CD4-positive, alpha-beta T cell treated with Interferon alpha-2 for 1 hour (primary cell): ENCODE measurements at regions not wholly inside any gene's neighbourhood (a gene's known extent, or its start where the extent isn't known, plus 50 kb on each side); places are given as distances from the start of the nearest gene placed in this dataset.
"Not testable (repeated sequence)": the region's sequence is repeated elsewhere in the genome, so short reads cannot be mapped to it uniquely, and the experiment has no call there.

Source experiments
- DNase-seq, 2 donors: peaks; one replicate each; pipeline ENCODE4 v3.0.0-alpha.2; 2020 to 2022

DNA sequence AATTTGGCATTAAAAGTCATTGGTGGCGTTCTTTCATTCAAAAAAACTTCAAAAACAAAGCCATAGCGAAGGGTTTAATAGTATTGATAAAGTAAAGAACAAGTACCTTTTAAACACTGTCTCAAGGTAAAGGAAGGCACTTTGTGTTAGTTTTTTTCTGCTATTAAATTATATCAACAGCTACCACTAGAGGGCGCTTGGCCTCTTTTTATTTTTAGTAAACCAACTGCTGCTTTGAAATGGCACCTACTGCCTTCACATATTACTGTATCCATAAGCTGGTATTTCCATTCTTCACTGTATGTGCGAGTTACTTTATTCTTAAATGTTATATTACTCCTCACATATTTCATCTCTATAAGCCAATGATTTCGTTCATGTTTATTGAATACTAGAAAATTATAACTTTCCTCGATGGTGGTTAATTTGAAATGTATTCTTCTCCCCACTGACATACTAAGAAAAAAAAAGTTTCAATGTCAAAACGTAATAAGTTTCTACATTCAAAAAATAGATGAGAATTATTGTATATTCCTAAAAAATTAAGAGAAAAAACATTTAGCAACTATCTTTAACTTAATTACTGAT, 125.7 kb upstream of the CXADR start:
- DNase-seq = peak; percentile 8 to 71

DNA sequence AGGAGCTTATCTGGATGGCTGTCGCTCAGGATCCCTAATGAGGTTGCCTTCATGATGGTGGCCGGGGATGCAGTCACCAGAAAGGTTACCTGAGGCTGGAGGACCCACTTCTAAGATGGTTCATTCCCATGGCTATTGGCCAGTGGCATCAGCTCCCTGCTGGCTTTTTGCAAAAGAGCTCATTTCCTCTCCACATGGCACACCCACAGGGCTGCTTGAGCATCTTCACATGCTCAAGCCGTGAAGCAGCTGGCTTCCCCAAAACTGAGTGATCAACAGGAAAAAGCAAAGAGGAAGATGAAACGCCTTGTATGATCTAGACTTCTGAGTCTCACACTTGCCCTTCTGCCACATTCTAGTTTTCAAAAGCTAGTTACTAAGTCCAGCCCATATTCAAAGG, 124.6 kb upstream of the CXADR start:
- peak in 1 of 2 donors; percentile 1 for DNase-seq

DNA sequence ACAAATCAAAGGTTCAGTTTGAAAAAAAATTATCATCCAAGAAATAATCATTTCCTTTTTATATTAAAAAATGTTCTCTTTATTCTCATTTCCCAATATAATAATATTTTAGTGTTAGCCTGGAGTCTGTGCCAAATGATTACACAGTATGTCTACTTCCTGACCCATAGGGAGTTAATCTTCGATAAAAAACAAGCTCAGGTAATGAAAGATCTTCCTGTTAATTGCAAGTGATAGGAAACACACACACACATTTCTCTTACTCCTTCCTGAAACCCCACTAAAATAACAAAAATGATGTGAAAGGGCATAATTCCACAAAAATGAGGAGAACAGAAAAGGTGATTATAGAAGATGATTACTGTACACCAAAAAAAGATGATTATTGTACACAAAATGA, 123.5 kb upstream of the CXADR start:
- no peak for DNase-seq

DNA sequence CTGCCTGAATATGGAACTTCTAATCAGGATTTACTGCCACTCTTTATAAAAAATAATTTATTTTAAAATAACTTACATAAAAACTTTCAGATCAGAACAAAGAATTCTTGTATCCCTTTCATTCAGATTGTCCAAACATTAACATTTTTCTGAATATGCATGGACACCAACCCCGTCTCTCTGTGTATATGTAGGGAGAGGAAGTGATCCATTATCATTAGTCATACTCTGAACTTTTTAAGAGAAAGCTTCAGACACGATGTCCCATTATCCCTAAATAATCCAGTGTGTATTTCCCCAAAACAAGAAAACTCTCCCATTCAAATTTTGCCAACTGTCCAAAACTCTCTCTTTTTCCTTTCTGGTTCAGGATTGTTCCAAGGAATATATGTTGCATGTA, 122.3 kb upstream of the CXADR start:
- no peak for DNase-seq

DNA sequence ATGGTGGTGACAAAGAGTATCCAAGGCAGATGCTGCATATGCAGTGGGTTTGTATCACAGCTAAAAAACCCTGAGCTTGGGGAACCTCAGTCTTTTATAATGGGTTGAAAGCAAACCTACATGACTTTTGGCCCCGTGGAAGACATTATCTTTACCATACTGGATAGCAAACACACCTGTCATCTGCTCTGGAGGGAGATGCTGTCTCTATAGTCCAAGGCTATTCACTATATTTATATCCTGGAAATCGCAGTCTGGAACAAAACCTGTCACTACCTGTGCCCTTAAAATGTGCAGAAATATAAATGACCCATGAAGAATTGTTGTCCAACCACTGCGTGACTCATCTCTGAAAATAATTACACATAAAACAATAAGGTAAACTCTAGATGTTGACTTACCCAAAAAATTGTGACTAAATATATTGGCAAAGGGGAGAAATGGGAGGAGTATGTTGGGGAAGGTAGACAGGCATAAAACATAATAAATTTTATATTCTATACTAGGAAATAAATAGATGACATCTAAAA, 121.0 kb upstream of the CXADR start:
- no peak for DNase-seq

DNA sequence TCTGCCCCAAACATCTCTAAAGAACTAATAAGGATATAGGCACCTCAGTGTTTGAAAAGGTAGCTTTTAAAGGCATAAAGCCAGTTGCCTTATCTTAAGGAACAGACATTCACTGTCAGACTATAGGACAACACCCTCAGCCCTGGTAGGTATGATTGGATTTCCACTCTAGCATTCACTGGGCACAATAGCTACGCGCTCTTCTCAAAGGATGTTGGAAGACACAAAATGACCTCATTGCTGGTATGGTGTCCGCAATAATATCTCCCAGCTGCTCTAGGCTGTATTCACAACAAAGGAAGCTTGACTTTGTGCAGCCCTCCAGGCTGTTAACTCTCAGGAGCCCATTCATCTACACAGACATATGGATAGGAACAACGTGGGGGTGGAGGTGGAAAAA, 119.4 kb upstream of the CXADR start:
- DNase-seq = no peak

DNA sequence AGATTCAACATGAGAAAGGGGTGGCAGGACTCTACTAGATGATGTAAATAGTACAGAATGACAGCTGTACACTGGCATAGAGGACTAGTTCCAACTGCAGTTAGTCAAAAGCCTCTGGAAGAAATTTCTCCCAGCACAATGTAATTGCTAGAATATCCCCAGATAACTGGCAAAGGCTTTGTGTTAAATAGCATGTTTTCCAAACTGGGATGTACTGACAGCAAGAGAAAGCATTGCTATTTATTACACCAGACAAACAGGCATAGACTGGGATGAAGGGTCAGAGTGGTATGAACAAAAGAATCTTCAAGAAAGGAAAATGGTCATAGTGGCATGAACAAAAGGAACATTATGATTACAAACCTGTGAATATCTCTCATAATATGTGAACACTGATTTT, 115.9 kb upstream of the CXADR start:
- DNase-seq = no peak

DNA sequence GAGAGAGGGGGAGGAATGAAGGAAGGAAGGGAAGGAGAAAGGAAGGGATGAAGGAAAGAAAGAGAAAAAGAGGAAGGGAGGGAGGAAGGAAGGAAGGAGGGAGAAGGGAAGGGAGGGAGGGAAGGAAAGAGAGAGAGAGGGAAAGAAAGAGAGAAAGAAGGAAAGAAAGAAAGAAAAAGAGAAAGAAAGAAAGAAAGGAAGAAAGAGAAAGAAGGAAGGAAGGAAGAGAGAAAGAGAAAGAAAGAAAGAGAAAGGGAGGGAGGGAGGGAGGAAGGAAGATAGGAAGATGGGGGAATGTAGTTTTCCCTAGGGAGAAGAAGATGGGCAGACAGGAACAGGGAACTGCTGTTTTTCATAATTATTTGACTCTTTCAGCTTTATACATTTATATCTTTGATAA, 115.1 kb upstream of the CXADR start:
- no peak for DNase-seq

DNA sequence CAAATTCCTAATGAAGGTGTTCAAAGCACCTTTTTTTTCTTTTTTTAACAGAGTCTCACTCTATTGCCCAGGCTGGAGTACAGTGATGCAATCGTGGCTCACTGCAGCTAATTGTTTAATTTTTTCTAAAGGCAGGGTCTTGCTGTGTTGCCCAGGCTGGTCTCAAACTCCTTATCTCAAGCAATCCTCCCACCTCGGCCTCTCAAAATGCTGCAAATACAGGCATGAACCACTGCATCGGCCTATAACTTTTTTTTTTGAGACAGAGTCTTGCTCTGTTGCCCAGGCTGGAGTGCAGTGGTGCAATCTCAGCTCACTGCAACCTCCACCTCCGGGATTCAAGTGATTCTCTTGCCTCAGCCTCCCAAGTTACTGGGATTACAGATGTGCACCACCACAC, 113.9 kb upstream of the CXADR start:
- DNase-seq = not testable (repeated sequence)

DNA sequence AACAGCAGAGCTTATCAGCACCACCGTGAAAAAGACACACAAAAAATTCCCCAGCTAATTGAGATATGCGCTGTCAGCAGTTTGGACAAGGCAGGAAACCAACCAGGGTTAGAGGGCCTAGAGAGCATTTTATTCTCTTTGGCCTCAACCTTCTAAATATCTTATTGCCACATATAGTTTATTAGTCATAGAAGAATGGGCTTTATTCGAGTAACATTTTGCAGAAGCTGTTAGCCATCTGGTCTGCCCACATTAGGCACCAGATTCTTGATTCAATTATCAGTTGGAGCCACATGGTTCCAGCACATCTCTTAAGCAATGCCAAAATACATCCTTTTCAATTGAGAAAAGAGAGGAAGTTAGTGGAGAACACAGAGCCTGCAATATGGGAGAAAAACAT, 109.9 kb upstream of the CXADR start:
- no peak for DNase-seq

DNA sequence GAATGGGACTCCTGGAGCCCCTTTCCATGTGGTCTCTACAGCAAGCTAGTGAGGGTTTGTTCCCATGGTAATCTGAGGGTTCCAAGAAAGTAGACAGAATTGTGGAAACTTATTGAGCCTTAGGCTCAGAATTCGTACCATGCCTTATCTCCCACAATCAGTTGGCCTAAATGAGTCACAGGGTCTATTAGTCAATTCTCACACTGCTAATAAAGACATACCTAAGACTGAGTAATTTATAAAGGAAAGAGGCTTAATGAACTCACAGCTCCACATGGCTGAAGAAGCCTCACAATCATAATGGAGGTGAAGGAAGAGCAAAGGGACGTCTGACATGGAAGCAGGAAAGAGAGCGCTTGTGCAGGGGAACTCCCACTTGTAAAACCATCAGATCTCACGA, 106.6 kb upstream of the CXADR start:
- DNase-seq = no peak

DNA sequence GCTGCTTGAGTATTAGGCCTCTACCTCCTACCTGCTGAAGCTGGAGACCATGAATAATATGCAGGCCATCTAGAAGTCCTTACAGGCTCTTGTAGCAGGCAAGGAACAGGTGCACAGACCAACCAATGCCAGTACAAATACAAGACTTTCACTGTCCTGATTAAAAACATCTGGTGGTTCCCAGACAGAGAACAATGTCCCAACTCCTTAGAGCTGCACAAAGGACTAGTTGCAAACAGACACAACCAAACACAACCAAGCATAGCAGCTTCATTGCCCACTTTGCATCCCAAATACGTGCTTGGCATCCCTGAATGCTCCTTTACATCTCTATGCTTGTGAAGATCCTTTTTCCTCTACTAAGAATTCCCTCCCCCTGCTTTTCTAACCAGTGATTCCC, 98.1 kb upstream of the CXADR start:
- DNase-seq = no peak

DNA sequence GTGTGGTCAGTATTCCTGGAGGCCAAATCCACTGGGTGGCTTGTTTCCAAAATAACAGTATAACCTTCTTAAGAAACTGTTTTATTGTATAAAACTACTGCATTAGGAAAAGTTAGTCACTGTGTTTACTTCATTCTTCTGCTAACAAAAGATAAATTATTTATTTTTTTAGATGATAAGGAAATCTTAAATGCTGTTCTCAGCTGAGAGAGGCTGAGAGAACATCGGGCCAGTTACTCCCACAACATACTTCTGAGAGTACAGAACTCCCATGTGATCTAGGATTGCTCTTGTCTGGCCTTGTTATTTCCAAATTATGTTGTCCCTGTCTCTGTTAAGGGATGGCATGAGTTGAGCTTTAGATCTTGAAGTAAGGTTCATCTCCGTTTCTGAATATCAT, 96.7 kb upstream of the CXADR start:
- no peak for DNase-seq

DNA sequence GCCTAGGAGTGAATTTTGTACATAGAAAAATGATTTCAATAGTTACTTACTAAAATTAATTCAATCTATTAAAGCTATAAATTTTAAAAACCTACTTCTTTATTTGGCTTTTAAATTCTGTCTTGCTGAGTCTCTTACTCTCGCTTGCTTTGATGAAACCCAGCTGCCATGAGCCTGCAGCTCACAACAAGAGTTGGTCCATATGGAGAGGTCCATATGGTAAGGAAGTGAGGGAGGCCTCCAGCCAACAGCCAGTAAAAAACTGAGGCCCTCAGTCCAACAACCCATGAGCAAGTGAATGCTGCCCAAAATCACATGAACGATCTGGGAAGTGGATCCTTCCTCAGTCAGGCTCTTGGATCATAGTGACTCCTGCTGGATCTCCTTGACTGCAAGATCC, 89.9 kb upstream of the CXADR start:
- DNase-seq = no peak

DNA sequence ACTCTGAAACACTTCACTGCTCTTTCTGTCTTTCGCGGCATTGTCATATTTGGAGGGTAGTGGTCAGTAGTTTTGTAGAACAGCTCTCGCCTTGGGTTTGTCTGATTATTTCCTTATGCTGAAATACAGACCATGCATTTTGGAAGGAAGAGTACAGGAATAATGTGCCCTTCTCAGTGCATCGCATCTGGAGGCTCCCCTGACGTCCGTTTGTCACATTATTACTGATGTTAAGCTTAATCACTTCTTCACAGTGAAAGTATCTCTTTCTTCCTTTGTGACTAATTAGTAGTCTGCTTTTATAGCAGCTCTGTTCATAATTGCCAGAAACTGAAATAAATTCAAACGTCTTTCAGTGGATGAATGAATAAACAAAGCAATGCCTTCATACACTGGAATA, 85.7 kb upstream of the CXADR start:
- no peak for DNase-seq

DNA sequence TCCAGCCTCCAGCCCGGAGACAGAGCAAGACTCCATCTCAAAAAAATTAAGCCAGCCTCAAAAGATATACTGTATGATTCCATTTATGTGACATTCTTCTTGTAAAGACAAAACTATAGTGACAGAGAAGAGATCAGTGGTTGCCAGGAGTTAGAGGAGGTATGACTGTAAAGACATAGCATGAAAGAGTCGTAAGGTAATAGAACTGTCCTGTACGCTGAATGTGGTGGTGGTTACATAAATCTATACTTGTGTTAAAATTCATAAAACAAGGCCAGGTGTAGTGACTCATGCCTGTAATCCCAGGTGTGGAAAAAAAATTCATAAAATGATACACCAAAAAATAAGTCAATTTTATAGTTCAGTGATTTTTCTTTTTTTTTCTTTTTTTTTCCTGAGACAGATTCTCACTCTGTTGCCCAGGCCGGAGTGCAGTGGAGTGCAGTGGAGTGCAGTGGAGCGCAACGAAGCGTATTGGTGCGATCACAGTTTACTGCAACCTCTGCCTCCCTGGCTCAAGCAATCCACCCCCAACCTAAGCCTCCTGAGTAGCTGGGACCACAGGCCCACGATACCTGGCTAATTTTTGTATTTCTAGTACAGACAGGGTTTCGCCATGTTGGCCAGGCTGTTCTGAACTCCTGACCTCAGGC, 84.9 kb upstream of the CXADR start:
- no peak for DNase-seq

DNA sequence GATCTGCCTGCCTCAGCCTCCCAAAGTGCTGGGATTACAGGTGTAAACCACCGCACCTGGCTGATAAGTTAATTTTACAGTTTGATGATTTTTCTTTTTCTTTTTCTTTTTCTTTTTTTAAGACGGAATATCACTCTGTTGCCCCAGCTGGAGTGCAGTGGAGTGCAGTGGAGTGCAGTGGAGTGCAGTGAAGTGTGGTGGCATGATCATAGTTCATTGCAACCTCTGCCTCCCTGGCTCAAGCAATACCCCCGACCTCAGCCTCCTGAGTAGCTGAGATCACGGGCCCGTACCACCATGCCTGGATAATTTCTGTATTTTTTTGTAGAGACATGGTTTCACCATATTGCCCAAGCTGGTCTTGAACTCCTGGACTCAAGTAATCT, 84.4 kb upstream of the CXADR start:
- DNase-seq = no peak

DNA sequence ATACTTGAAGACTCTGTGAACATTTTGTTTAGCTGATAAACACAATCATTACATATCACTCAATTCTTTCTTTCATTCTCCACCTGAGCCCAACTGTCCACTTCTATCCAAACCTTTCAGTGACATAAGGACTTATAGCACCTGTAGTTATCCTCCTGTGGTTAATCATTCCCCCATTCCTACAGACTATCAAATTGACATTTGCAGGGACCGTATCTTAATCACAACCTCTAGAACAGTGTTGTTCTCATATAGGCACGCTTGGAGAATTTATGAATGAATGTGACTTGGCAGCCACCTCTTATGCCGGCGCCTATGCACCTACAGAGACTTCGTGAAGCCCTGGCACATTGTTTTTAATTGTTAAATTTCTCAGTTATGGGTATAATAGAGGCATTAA, 83.9 kb upstream of the CXADR start:
- no peak for DNase-seq

DNA sequence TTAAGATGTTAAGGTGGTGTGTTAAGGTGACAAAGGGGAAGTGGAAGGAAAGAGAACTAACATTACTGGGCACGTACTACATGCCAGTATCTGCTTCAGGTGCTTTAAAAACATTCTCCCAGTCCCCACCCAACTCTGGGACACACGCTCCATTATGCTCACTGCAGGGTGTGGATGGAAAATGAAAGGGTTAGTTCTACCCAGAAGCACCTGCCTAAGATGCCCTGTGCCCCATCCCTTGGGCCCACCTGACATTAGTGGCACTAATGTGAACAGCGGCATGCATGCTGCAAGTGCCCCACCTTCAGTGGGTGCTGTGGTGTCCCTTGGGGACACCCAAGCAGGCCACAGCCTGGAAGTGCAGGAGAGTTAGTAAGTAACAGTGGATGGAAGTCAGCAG, 82.9 kb upstream of the CXADR start:
- no peak for DNase-seq

DNA sequence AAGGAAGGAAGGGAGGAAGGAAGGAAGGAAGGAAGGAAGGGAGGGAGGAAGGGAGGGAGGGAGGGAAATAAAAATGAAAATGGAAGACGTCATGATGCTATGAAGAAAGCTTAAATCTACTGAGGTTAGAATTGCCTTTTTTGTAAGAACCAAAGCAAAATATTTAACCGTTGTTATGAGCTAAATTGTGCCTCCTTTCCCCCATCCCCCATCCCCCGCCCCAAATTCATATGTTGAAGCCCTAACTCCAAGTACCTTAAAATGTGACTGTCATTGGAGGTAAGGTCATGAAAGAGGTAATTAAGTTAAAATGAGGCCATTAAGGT, 80.1 kb upstream of the CXADR start:
- no peak for DNase-seq

DNA sequence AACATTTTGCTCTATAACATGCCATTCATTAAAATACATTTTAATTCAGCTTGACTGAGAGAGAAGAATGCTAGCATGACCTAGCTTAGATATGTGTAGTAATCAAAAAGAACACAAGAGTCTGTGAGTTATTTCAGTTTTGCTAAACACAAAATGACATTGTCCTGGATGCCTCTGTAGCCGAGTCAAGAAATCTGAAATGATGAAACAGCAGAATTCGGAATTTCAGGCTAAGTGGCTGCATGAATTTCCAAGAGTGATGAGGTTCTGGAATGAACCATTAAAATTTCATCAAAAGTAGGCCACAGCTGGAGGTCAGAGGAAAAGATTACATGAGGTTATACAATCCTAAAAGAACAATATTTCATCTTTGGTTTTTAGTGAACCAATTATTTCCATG, 79.1 kb upstream of the CXADR start:
- no peak for DNase-seq

DNA sequence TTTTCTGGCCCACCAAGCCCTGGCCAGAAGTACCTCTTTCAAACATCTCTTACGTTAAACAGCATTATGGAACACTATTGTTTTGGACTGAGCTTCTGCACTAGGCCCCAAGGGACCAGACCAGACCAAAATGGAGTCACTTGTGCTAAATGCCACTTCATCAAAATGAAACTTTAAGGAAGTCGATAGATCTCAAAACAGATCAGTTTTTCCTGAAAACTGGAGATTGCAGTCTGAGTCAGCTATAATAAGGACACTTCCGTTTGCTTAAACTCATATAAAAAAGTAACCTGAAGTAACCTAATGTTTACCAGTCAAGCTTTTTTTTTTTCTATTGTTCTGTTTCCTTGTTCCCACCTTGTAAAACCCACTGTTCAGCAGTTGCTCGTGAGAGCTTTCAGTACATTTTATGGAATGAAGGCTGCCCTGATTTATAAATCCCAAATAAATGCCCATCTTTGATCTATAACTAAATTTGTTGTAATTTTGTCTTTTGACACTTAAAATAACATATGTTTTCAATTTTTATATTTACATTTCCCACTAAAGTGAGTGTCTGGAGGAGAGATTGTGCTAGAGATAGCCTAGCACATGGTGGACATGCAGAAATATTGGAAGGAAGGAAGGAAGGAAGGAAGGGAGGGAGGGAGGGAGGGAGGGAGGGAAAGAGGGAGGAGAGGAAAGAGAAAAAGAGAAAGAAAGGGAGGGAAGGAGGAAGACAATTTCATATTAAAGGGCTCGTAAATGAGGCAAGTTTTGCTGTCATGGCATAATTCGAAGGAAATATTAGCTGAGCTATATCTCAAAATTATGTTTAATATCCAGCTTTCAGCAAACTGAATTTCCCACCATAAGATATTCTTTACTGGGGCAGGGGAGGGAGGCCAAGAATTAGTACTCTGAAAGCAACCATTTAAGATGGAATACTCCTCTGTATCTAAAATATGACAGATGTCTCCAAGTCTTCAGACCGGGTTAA, 77.0 kb upstream of the CXADR start:
- no peak for DNase-seq

DNA sequence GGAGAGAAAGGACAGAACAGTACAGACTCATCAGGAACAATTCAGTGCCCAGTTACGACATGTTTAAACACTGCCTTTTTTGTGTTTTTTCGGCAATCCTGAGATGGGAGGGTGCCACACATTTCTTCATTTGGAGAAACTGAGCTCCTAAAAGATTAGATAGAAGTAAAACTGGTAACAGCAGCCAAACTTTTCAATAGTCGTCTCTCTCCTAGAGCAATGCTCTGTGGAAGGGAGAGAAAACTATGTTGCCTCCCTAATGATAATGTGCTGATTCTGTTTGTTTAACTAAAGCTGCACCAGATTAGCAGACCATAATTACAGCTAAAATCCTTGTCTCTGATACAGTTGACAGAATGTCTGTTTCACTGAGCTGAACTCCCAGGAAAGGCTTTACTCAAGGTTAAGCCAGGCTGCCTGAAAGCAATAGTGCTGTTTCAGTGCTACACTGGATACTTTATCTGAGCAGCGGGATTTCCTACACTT, 76.2 kb upstream of the CXADR start:
- no peak for DNase-seq

DNA sequence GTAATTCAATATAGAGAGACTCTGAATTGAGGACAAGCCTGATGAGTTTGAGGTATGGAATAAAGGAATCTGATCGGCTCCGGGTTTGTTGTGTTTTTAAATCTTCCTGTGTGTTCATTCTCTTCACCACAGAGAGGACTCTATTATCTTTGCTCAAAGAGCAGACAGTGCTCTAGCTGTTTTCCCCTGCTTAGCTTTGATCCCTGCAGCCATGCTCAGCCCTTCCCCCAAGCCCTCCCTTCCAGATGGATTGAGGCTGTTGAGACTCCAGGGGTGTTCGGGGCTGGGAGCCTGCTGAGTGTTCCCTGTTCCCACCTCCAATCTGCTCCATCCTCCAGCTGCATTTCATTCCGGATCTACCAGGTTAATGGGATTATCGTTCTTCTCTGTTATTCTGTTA, 74.2 kb upstream of the CXADR start:
- no peak for DNase-seq
